ENCODE measurements at regions not wholly inside any gene's neighbourhood (a gene's known extent, or its start where the extent isn't known, plus 50 kb on each side); places are given as distances from the start of the nearest gene placed in this dataset.

DNA sequence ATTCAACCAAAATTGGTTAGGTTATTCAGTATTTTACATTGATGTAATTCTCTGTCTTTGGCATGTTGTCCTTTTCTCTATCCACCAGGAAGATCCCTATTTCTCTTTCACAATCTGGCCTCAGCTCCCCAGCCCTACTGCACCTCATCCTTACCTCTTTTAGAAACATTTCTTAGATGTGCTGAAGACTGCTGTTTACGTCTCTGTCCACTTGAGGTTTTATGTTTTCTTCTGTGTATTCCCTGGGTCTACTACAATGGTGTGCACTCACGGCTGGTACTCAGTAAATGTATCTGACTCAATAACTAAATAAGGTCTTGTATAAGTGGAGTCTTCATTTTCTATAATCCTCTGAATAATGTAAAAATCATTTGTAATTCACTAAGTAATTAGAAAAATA, 822.7 kb downstream of the DTWD2 start:
- peaks cover 7 to 12% of the 10 kb centered on the region in 2 donors for H3K9me3 Mint-ChIP-seq

DNA sequence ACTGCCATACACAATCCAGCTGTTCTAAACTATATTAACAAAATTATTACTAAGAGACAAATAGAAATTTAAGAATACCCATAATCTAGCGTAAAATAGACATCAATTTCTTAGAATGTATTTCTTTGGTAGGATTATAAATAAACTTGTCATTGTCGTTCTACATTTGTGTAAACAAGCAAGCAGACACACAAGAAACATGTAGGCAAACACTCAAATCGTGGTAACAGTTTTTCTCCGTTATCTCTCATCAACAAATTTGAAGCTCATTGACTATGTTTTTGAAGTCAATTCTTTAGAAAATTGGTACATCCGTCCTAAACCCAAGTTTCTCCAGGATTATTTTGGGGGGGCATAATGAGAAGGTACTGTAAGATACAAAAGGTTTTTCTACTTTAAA, 832.2 kb downstream of the DTWD2 start:
- peaks cover 6% of the 10 kb centered on the region for H3K36me3 Mint-ChIP-seq
- intact Hi-C loops (cut with micrococcal nuclease), result no loop called here
- Histone ChIP-seq H3K4me3 (ENCODE audit: low read length) (no peak overlapping the region), H3K27me3 (ENCODE audit: control insufficient read depth, insufficient read depth, low read length) (no peaks in the 10 kb centered on the region), H3K9me3 (ENCODE audit: control insufficient read depth, insufficient read depth, low read length) (no peaks in the 10 kb centered on the region), H3K4me1 (ENCODE audit: control insufficient read depth, insufficient read depth, low read length) (no peaks in the 10 kb centered on the region), H3K36me3 (ENCODE audit: control insufficient read depth, insufficient read depth, low read length) (no peaks in the 10 kb centered on the region), H3K27ac (ENCODE audit: low read length) (no peak overlapping the region)
- peaks cover 11 to 21% of the 10 kb centered on the region in 2 donors for H3K9me3 Mint-ChIP-seq
- H3K4me1 Mint-ChIP-seq, result no peaks in the 10 kb centered on the region
- TF ChIP-seq, protein P1, sequence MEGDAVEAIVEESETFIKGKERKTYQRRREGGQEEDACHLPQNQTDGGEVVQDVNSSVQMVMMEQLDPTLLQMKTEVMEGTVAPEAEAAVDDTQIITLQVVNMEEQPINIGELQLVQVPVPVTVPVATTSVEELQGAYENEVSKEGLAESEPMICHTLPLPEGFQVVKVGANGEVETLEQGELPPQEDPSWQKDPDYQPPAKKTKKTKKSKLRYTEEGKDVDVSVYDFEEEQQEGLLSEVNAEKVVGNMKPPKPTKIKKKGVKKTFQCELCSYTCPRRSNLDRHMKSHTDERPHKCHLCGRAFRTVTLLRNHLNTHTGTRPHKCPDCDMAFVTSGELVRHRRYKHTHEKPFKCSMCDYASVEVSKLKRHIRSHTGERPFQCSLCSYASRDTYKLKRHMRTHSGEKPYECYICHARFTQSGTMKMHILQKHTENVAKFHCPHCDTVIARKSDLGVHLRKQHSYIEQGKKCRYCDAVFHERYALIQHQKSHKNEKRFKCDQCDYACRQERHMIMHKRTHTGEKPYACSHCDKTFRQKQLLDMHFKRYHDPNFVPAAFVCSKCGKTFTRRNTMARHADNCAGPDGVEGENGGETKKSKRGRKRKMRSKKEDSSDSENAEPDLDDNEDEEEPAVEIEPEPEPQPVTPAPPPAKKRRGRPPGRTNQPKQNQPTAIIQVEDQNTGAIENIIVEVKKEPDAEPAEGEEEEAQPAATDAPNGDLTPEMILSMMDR (IDR thresholded peaks at IDR 0.05), result no peak
- no peak overlapping the region for H3K27ac Mint-ChIP-seq
- H3K4me3 Mint-ChIP-seq, result no peak overlapping the region
- no peak for DNase-seq
- no peaks in the 10 kb centered on the region for H3K27me3 Mint-ChIP-seq (ENCODE audit: low read depth in 2 of 2)
- 89% methylated on average over 4 of the region's 5 CpGs for WGBS (ENCODE audit: insufficient coverage)
- no peak for ATAC-seq

More for the DNA sequence above, 822.7 kb downstream of the DTWD2 start:
- Histone ChIP-seq H3K27me3 (ENCODE audit: control insufficient read depth, insufficient read depth, low read length) (no peaks in the 10 kb centered on the region), H3K4me3 (ENCODE audit: low read length) (no peak overlapping the region), H3K27ac (ENCODE audit: low read length) (no peak overlapping the region), H3K9me3 (ENCODE audit: control insufficient read depth, insufficient read depth, low read length) (no peaks in the 10 kb centered on the region), H3K36me3 (ENCODE audit: control insufficient read depth, insufficient read depth, low read length) (no peaks in the 10 kb centered on the region), H3K4me1 (ENCODE audit: control insufficient read depth, insufficient read depth, low read length) (no peaks in the 10 kb centered on the region)
- 96% methylated on average over 2 of the region's 2 CpGs for WGBS (ENCODE audit: insufficient coverage)
- Mint-ChIP-seq H3K4me1 (no peaks in the 10 kb centered on the region), H3K27ac (no peak overlapping the region), H3K36me3 (no peaks in the 10 kb centered on the region), H3K4me3 (no peak overlapping the region), H3K27me3 (ENCODE audit: low read depth in 2 of 2) (no peaks in the 10 kb centered on the region)
- intact Hi-C loops (cut with micrococcal nuclease), result no loop called here
- TF ChIP-seq, protein P1 (IDR thresholded peaks at IDR 0.05), result no peak
- DNase-seq, result no peak
- ATAC-seq, result no peak

DNA sequence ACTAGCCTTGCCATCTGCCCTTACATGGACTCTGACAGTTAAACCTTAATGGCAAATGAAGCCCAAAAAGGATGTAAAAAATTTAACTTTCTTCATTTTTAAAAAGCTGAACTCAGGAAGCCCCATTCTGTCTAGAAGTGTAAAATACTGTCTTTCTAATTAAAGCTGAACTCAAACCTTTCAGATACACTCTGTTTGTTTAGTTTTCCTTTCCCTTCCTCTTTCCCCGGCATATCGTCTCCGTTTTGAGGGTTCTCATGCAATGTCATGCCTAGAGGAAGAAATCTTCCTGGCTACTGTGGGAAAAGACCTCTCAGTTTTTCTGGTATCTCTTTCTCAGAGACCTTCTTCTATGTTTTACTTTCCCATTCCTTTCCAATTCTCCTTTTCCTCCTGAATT, 841.5 kb downstream of the DTWD2 start:
- peaks cover 6% of the 10 kb centered on the region for H3K36me3 Mint-ChIP-seq
- intact Hi-C loops (cut with micrococcal nuclease), result no loop called here
- no peak overlapping the region for H3K27ac ChIP-seq (ENCODE audit: low read length)
- no peaks in the 10 kb centered on the region for H3K27me3 Mint-ChIP-seq (ENCODE audit: low read depth in 2 of 2)
- H3K9me3 Mint-ChIP-seq, result peaks cover 5 to 15% of the 10 kb centered on the region in 2 donors
- no peak for DNase-seq
- TF ChIP-seq, protein P1 (IDR thresholded peaks at IDR 0.05), result no peak
- no peak overlapping the region for H3K4me3 ChIP-seq (ENCODE audit: low read length)
- ATAC-seq, result no peak
- WGBS (ENCODE audit: insufficient coverage), result 77% methylated on average over 3 of the region's 3 CpGs
- no peaks in the 10 kb centered on the region for H3K9me3 ChIP-seq (ENCODE audit: control insufficient read depth, insufficient read depth, low read length)
- no peaks in the 10 kb centered on the region for H3K27me3 ChIP-seq (ENCODE audit: control insufficient read depth, insufficient read depth, low read length)
- no peaks in the 10 kb centered on the region for H3K4me1 Mint-ChIP-seq
- no peaks in the 10 kb centered on the region for H3K4me1 ChIP-seq (ENCODE audit: control insufficient read depth, insufficient read depth, low read length)
- H3K4me3 Mint-ChIP-seq, result no peak overlapping the region
- no peaks in the 10 kb centered on the region for H3K36me3 ChIP-seq (ENCODE audit: control insufficient read depth, insufficient read depth, low read length)
- no peak overlapping the region for H3K27ac Mint-ChIP-seq

DNA sequence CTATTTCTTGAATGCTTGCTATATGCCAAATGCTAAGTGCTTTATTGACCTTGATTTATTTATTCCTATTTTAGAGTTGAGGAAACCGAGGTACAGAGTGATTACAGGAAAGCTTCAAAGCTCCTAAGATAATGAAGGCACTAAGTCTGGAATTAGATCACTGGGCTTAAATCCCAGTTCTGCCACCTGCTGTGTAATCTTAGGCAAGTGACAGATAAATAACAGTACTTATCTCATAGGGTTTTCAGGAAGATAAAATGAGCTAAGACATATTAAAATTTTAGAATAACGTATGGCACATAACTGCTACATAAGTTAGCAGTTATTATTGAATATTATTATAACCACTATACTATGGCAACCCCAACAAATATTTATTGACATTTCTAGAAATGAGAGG, 843.8 kb downstream of the DTWD2 start:
- H3K36me3 ChIP-seq (ENCODE audit: control insufficient read depth, insufficient read depth, low read length), result no peaks in the 10 kb centered on the region
- H3K36me3 Mint-ChIP-seq, result peaks cover 6% of the 10 kb centered on the region
- no peaks in the 10 kb centered on the region for H3K4me1 Mint-ChIP-seq
- H3K9me3 ChIP-seq (ENCODE audit: control insufficient read depth, insufficient read depth, low read length), result no peaks in the 10 kb centered on the region
- H3K27me3 Mint-ChIP-seq (ENCODE audit: low read depth in 2 of 2), result no peaks in the 10 kb centered on the region
- no peak overlapping the region for H3K27ac ChIP-seq (ENCODE audit: low read length)
- TF ChIP-seq, protein P1 (IDR thresholded peaks at IDR 0.05), result no peak
- DNase-seq (no peak), ATAC-seq (no peak)
- no peak overlapping the region for H3K4me3 Mint-ChIP-seq
- H3K4me3 ChIP-seq (ENCODE audit: low read length), result no peak overlapping the region
- no peak overlapping the region for H3K27ac Mint-ChIP-seq
- no peaks in the 10 kb centered on the region for H3K27me3 ChIP-seq (ENCODE audit: control insufficient read depth, insufficient read depth, low read length)
- intact Hi-C loops (cut with micrococcal nuclease), result no loop called here
- H3K9me3 Mint-ChIP-seq, result peaks cover 12 to 24% of the 10 kb centered on the region in 2 donors
- no peaks in the 10 kb centered on the region for H3K4me1 ChIP-seq (ENCODE audit: control insufficient read depth, insufficient read depth, low read length)
- 80% methylated on average over 1 of the region's 2 CpGs for WGBS (ENCODE audit: insufficient coverage)
